ENCODE measurements at regions not wholly inside any gene's neighbourhood (a gene's known extent, or its start where the extent isn't known, plus 50 kb on each side); places are given as distances from the start of the nearest gene placed in this dataset.

DNA sequence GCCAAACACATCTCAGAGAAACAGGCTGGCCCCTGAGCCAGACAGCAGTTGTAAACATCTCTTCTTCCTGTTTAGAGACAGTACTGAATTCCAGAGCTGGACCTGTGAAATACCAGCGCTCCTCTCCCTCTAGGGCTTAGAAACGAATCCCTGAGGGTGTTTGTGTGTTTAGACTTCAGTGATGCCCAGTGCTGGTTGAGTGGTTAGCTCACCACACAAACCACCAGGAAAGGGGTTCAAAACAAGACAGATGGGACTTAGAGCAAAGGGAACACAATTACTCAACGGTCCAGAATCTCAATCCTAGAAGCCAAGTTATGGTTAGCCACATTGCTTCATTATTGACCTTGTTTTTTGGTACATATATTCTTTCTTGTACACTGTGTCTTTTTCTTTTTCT is 108.7 kb upstream of the TMEM170B start:
- H3K36me3 ChIP-seq (replicated peaks; ENCODE audit: insufficient read depth, low read length), result no peaks in the 10 kb centered on the region
- H3K9ac ChIP-seq (ENCODE audit: low read length), result no peak overlapping the region
- H3K9me2 ChIP-seq (replicated peaks; ENCODE audit: insufficient read depth, low read length), result no peaks in the 10 kb centered on the region
- H3F3A ChIP-seq (ENCODE audit: insufficient read depth, low read length), result no peaks in the 10 kb centered on the region
- TF ChIP-seq EZH2phosphoT487 (IDR thresholded peaks at IDR 0.05; ENCODE audit: low read length), result no peak
- no peaks in the 10 kb centered on the region for H3K27me3 ChIP-seq (replicated peaks; ENCODE audit: insufficient read depth, low read length)
- H2AFZ ChIP-seq (ENCODE audit: low read length), result 0 out of 2 replicates have a peak overlapping the region, but pooled peaks have one; percentile 27
- no peaks in the 10 kb centered on the region for H4K20me1 ChIP-seq (ENCODE audit: insufficient read depth, low read length)
- no peak overlapping the region for H3K27ac ChIP-seq (ENCODE audit: low read length)
- no peaks in the 10 kb centered on the region for H3K9me3 ChIP-seq (replicated peaks; ENCODE audit: insufficient read depth, low read length)
- H3K79me2 ChIP-seq (ENCODE audit: low read length), result no peaks in the 10 kb centered on the region
- no peak overlapping the region for H3K4me2 ChIP-seq (ENCODE audit: low read depth, low read length)
- H3K4me3 ChIP-seq (ENCODE audit: low read length), result no peak overlapping the region
- DNase-seq, result no peak
- H3K4me1 ChIP-seq (ENCODE audit: low read length), result peaks cover 8% of the 10 kb centered on the region; the same call in 1 of the 2 replicates

DNA sequence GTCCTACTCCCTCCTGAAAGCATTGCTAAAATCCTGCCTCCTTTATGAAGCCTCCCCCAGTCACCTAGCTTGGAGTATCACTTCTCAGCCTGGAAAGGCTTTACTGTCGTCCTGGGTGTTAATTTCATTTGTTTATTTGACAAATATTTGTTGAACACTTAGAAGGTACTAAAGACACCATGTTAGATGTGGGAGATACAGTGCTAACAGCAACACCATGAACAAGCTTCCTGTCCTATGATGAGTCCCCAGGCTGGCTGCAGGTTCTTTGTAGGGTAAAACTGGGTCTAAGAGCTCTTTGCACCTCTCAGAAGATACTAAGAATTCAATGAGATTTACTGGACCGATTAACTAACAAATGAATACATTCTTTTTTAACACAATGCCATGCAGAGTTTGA is 109.2 kb upstream of the TMEM170B start:
- TF ChIP-seq EZH2phosphoT487 (IDR thresholded peaks at IDR 0.05; ENCODE audit: low read length) (no peak), EZH2 (optimal IDR thresholded peaks at IDR 0.05; ENCODE audit: low read depth, low read length) (no peak)
- TF ChIP-seq, protein P1, sequence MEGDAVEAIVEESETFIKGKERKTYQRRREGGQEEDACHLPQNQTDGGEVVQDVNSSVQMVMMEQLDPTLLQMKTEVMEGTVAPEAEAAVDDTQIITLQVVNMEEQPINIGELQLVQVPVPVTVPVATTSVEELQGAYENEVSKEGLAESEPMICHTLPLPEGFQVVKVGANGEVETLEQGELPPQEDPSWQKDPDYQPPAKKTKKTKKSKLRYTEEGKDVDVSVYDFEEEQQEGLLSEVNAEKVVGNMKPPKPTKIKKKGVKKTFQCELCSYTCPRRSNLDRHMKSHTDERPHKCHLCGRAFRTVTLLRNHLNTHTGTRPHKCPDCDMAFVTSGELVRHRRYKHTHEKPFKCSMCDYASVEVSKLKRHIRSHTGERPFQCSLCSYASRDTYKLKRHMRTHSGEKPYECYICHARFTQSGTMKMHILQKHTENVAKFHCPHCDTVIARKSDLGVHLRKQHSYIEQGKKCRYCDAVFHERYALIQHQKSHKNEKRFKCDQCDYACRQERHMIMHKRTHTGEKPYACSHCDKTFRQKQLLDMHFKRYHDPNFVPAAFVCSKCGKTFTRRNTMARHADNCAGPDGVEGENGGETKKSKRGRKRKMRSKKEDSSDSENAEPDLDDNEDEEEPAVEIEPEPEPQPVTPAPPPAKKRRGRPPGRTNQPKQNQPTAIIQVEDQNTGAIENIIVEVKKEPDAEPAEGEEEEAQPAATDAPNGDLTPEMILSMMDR (IDR thresholded peaks at IDR 0.05; ENCODE audit: low read length), result no peak
- no peak overlapping the region for H3K27ac ChIP-seq (ENCODE audit: low read length)
- no peaks in the 10 kb centered on the region for H3K79me2 ChIP-seq (ENCODE audit: low read length)
- H2AFZ ChIP-seq (ENCODE audit: low read length), result peak overlapping the region; percentile 27; the same call in 1 of the 2 replicates
- no peak overlapping the region for H3K9ac ChIP-seq (ENCODE audit: low read length)
- H3K9me2 ChIP-seq (replicated peaks; ENCODE audit: insufficient read depth, low read length), result no peaks in the 10 kb centered on the region
- H3K27me3 ChIP-seq (replicated peaks; ENCODE audit: insufficient read depth, low read length), result no peaks in the 10 kb centered on the region
- no peak overlapping the region for H3K4me2 ChIP-seq (ENCODE audit: low read depth, low read length)
- no peaks in the 10 kb centered on the region for H3K36me3 ChIP-seq (replicated peaks; ENCODE audit: insufficient read depth, low read length)
- no peaks in the 10 kb centered on the region for H3K9me3 ChIP-seq (replicated peaks; ENCODE audit: insufficient read depth, low read length)
- DNase-seq, result no peak
- peaks cover 8% of the 10 kb centered on the region; the same call in 1 of the 2 replicates for H3K4me1 ChIP-seq (ENCODE audit: low read length)
- H3K4me3 ChIP-seq (ENCODE audit: low read length), result no peak overlapping the region
- H4K20me1 ChIP-seq (ENCODE audit: insufficient read depth, low read length), result no peaks in the 10 kb centered on the region
- H3F3A ChIP-seq (ENCODE audit: insufficient read depth, low read length), result no peaks in the 10 kb centered on the region

DNA sequence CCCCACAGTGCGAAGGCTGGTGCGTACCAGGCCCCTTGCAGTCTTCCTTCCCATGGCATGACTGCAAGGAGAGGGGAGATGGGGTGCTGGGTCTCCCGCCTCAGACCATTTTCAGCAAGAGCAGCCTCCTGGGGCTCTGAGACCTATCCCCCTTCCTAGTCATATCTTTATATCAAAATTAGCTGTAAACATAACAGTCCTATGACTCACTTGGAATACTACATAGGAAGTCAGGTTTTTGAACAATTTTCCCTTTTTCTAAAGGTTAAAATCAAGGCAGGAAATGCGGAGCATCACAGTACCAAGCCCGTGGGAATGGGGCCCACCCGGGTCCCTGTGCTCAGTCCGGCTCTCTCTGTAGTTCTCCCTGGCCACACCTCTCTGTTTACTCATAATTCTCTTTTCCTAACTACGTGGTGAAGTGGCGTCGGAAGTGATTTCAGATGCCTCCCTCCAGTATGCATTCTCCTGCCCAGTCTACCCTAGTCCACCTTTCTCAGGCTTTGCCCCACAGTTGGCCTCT is 109.8 kb upstream of the TMEM170B start:
- Histone ChIP-seq H2AFZ (ENCODE audit: low read length) (no peak overlapping the region), H3K4me1 (ENCODE audit: low read length) (peaks cover 8% of the 10 kb centered on the region; the same call in 1 of the 2 replicates)

More for the DNA sequence above, 109.8 kb upstream of the TMEM170B start:
- Histone ChIP-seq H3K27me3 (replicated peaks; ENCODE audit: insufficient read depth, low read length) (no peaks in the 10 kb centered on the region), H3K4me3 (ENCODE audit: low read length) (no peak overlapping the region), H4K20me1 (ENCODE audit: insufficient read depth, low read length) (no peaks in the 10 kb centered on the region), H3F3A (ENCODE audit: insufficient read depth, low read length) (no peaks in the 10 kb centered on the region), H3K9ac (ENCODE audit: low read length) (no peak overlapping the region), H3K9me2 (replicated peaks; ENCODE audit: insufficient read depth, low read length) (no peaks in the 10 kb centered on the region), H3K4me2 (ENCODE audit: low read depth, low read length) (no peak overlapping the region), H3K36me3 (replicated peaks; ENCODE audit: insufficient read depth, low read length) (no peaks in the 10 kb centered on the region), H3K9me3 (replicated peaks; ENCODE audit: insufficient read depth, low read length) (no peaks in the 10 kb centered on the region), H3K27ac (ENCODE audit: low read length) (no peak overlapping the region), H3K79me2 (ENCODE audit: low read length) (no peaks in the 10 kb centered on the region)
- no peak for DNase-seq
- TF ChIP-seq, protein P1 (IDR thresholded peaks at IDR 0.05; ENCODE audit: low read length), result no peak
- TF ChIP-seq EZH2phosphoT487 (IDR thresholded peaks at IDR 0.05; ENCODE audit: low read length) (no peak), EZH2 (optimal IDR thresholded peaks at IDR 0.05; ENCODE audit: low read depth, low read length) (no peak)
